SKM-1 treated with dmso at 0.1 percent for 144 hours (cell line): ENCODE measurements at regions not wholly inside any gene's neighbourhood (a gene's known extent, or its start where the extent isn't known, plus 50 kb on each side); places are given as distances from the start of the nearest gene placed in this dataset.
"Not testable (repeated sequence)": the region's sequence is repeated elsewhere in the genome, so short reads cannot be mapped to it uniquely, and the experiment has no call there.

ENCODE experiments used
- DNase-seq: peaks from one replicate; lab custom pipeline; 2025; ENCODE audit not compliant: unreplicated experiment; lab: John Stamatoyannopoulos, UW

DNA sequence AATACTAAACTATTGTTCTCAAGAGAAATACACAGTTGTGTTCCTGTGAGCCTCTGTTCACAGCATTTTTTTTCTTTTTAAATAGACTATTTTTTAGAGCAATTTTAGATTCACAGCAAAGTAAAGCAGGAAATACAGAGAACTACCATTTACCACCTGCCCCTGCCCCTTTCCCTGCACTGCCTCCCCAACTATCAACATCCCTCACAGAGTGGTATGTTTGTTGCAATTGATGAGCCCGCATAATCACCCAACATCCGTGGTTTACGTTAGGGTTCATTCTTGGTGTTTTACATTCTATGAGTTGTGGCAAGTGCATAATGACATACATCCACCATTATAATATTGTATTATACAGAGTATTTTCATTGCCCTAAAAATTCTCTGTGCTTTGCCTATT is 71.6 kb upstream of the TNFAIP3 start:
- DNase-seq = no peak

DNA sequence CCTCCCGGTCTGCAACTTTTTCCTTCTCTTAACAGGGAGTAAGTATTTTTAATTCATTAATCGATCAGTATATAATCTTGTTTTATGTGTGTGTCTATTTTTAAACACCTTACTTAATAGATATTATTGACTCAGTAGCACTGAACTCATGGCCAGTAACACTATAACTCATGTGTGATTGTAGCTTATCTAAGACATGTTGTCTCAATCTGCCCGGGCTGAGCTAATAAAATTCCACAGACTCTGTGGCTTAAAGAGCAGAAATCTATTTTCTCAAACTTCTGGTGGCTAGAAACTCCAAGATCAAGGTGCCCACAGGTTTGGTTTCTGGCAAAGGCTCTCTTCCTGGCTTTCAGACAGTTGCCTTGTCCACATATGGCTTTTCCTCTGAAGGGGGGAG is 68.8 kb upstream of the TNFAIP3 start:
- DNase-seq = no peak

- no peak for DNase-seq
These were observed 68.2 kb upstream of the TNFAIP3 start for GRCh38 chr6:137798846-137799245.

DNA sequence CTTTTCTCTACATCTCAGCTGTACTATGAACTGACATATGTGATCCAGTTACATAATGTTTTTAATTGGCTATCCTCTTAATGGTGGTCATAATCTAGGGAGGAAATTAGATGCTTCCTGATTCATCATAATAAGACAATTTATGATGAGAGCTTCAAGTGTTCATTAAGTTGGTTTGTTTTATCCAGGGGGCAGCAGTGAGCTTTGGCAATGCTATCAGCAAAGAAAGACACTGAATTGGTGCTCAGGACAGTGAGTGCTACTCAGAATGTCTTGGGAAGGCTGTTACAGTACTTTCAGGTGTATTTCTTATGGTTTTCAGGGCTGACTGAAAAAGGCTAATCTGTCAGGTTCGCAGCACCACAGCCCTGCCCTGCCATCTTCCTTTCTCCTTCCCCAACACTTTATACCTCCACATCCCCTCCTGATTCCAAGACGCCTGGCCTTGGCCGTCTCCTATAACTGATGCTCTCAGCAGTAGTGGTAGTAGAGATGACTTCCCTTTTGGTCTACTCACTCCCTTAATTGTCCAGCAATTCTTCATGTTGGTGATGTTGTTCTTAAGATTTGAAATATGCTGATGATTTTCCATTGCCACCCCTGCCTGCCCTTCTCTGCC is 67.0 kb upstream of the TNFAIP3 start:
- DNase-seq = peak; percentile 17

- DNase-seq = no peak
These were observed 66.3 kb upstream of the TNFAIP3 start for GRCh38 chr6:137800762-137801161.

- DNase-seq = no peak
These were observed 65.5 kb upstream of the TNFAIP3 start for GRCh38 chr6:137801352-137802114.

DNA sequence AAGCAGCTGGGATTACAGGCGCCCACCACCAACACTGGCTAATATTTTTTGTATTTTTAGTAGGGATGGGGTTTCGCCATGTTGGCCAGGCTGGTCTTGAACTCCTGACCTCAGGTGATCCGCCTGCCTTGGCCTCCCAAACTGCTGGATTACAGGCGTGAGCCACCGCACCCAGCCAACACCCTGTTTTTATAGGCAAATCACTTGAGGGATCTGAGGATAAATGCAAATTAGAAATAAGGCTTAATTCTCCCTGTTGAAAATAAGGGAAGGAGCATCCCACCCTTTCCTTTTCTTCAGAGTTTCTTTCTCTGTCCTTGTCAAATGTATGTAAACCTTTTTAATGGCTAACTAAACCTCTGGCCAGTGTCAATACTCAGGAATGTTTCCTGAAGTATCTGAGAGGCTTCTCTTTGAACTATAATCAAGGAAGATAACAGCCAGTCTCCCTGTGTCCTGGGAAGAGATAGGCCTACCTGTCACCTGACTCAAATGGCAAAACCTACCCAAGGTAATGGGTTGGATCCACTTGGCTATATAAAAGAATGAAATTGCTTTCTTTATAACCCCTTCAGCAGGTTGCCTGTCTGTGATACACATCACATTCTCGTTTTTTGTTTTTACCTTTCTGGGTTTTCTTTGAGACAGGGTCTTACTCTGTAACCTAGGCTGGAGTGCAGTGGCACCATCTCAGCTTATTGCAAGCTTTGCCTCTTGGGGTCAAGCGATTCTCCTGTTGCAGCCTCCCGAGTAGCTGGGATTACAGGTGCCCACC is 64.5 kb upstream of the TNFAIP3 start:
- DNase-seq = no peak

- DNase-seq = no peak
These were observed 62.4 kb upstream of the TNFAIP3 start for GRCh38 chr6:137804637-137805036.

- no peak for DNase-seq
These were observed 61.4 kb upstream of the TNFAIP3 start for GRCh38 chr6:137805622-137806021.

DNA sequence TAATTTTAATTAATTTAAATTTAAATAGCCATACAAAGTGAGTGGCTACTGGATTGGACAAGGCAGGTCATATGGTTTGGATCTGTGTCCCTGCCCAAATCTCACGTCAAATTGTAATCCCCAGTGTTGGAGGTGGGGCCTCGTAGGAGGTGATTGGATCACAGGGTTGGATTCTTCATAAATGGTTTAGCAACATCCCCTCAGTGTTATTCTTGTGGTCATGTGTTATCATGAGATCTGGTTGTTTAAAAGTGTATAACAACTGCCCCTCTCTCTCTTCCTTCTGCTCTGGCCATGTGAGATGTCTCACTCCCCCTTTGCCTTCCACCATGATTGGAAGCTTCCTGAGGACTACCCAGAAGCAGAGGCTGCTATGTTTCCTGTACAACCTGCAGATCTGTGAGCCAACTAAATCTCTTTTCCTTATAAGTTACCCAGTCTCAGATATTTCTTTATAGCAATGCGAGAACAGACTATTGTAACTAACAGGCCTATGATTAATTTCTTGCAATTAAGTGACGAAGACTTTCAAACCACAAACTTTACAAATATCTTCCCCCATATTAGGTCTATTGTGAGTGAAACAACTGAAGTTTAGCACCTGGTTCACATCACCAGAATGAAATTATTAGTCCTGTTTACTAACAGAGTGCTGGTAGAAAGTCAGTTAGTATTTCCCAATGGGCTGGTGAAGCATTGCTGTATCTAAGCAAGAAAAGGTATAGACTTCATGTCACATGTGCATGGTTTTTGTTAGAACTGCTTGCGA is 60.0 kb upstream of the TNFAIP3 start:
- DNase-seq = no peak

- no peak for DNase-seq
These were observed 58.9 kb upstream of the TNFAIP3 start for GRCh38 chr6:137808191-137808590.

DNA sequence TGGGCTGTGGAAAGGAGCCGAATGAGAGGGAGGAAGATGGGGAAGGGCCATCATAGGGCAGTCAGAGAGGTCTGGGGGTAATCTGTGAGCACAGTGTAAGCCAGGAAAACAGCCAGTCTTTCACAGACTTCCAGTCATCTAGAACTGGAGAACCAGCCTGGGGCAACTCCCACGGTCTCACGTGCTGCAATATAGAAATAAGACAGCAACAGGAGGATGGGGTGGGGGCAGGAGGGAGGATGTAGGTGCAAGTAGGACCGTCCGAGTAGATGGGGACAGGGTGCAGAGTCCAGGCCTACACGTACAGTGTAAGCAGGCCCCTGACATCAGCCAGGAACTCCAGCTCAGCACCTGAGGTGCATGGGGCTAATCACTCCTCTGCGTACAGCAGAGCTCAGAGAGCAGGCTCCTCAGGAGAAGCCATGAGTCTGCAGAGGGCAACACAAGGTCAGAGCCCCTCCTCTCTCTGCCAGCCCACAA is 58.2 kb upstream of the TNFAIP3 start:
- DNase-seq = no peak

GRCh38 chr6:137809895-137810553 is 57.0 kb upstream of the TNFAIP3 start:
- not testable (repeated sequence) for DNase-seq

- peak; percentile 38 for DNase-seq
These were observed 56.4 kb upstream of the TNFAIP3 start for GRCh38 chr6:137810554-137811120.

GRCh38 chr6:137811121-137811915 is 55.7 kb upstream of the TNFAIP3 start:
- DNase-seq = peak; percentile 65

- DNase-seq = peak; percentile 70
These were observed 55.0 kb upstream of the TNFAIP3 start for GRCh38 chr6:137811916-137812553.

- no peak for DNase-seq
These were observed 53.6 kb upstream of the TNFAIP3 start for GRCh38 chr6:137813308-137813970.

GRCh38 chr6:137814030-137814429 is 53.0 kb upstream of the TNFAIP3 start:
- not testable (repeated sequence) for DNase-seq
